Fibroblast of lung (primary cell): ENCODE measurements at regions not wholly inside any gene's neighbourhood (a gene's known extent, or its start where the extent isn't known, plus 50 kb on each side); places are given as distances from the start of the nearest gene placed in this dataset.

Source experiments
- DNase-seq, 2 donors: peaks; one replicate each; pipeline versions ENCODE4 v3.0.0 to v3.0.0-alpha.2; 2010; ENCODE audit warnings: low read depth in 2 of 2
- H2AFZ ChIP-seq: 2 replicates; pipeline ENCODE4 v1.5.1; 2012; ENCODE audit warnings: low read length, control low read depth, inconsistent platforms
- H3K27ac ChIP-seq: 2 replicates; pipeline ENCODE4 v1.5.1; 2011; ENCODE audit warnings: low read length, control low read depth; ENCODE audit not compliant: insufficient read depth
- H3K27me3 ChIP-seq: 2 replicates; pipeline ENCODE4 v1.5.1; 2011; ENCODE audit warnings: mild to moderate bottlenecking, low read length; ENCODE audit not compliant: control insufficient read depth, insufficient read depth
- H3K36me3 ChIP-seq: 2 replicates; pipeline ENCODE4 v1.5.1; 2011; ENCODE audit warnings: low read length; ENCODE audit not compliant: control insufficient read depth, insufficient read depth
- H3K4me1 ChIP-seq: 2 replicates; pipeline ENCODE4 v1.5.1; 2011; ENCODE audit warnings: low read length; ENCODE audit not compliant: control insufficient read depth, insufficient read depth; ENCODE audit errors: extremely low read depth
- H3K4me2 ChIP-seq: 2 replicates; pipeline ENCODE4 v1.5.1; 2011; ENCODE audit warnings: low read length, control low read depth; ENCODE audit not compliant: insufficient read depth; ENCODE audit errors: extremely low read depth
- H3K4me3 ChIP-seq, 4 experiments: fragments of 200-600 bp in 1 of 4; sonication (generic) in 1 of 4; replicated peaks in 1 of 4; 2 replicates each; pipeline ENCODE4 v1.5.1; 2011 to 2016; ENCODE audit warnings: low read length in 4 of 4, low read depth in 3 of 4, mild to moderate bottlenecking in 3 of 4, control low read depth in 2 of 4, inconsistent platforms in 1 of 4, mixed read lengths in 1 of 4; ENCODE audit not compliant: insufficient read depth in 1 of 4; ENCODE audit errors: control extremely low read depth in 1 of 4
- H3K79me2 ChIP-seq: 2 replicates; pipeline ENCODE4 v1.5.1; 2012; ENCODE audit warnings: mild to moderate bottlenecking, low read length, inconsistent platforms; ENCODE audit not compliant: control insufficient read depth, insufficient read depth
- H3K9ac ChIP-seq: 2 replicates; pipeline ENCODE4 v1.5.1; 2011; ENCODE audit warnings: mild to moderate bottlenecking, low read length, control low read depth; ENCODE audit not compliant: insufficient read depth
- H3K9me3 ChIP-seq: 2 replicates; pipeline ENCODE4 v1.5.1; 2012; ENCODE audit warnings: low read depth, low read length; ENCODE audit not compliant: control insufficient read depth, insufficient read depth
- H4K20me1 ChIP-seq: 2 replicates; pipeline ENCODE4 v1.5.1; 2011; ENCODE audit warnings: low read length; ENCODE audit not compliant: control insufficient read depth, insufficient read depth; ENCODE audit errors: extremely low read depth
- CTCF ChIP-seq, 2 donors: IDR thresholded peaks in 1 of 2; conservative IDR thresholded peaks in 1 of 2; 1 replicate in 1 of 2; 2 replicates in 1 of 2; pipeline ENCODE4 v1.5.1; 2011 to 2012; ENCODE audit warnings: low read length in 2 of 2, control low read depth in 1 of 2, inconsistent platforms in 1 of 2, low read depth in 1 of 2, mild to moderate bottlenecking in 1 of 2
- EZH2 ChIP-seq: IDR thresholded peaks from 2 replicates; pipeline ENCODE4 v1.5.1; 2012; ENCODE audit warnings: low read length, control low read depth, mild to moderate bottlenecking; ENCODE audit errors: missing control alignments

GRCh38 chr9:20264896-20265295 is 357.4 kb downstream of the MLLT3 start:
- Histone ChIP-seq H3K4me1 (no peaks in the 10 kb centered on the region), H3K4me3 (no peak overlapping the region), H3K9ac (no peak overlapping the region), H3K27ac (no peak overlapping the region), H3K27me3 (no peaks in the 10 kb centered on the region), H3K36me3 (no peaks in the 10 kb centered on the region), H4K20me1 (no peaks in the 10 kb centered on the region), H2AFZ (no peak overlapping the region), H3K79me2 (no peaks in the 10 kb centered on the region), H3K4me2 (no peak overlapping the region), H3K9me3 (no peaks in the 10 kb centered on the region)
- no peak for DNase-seq
- no peak for TF ChIP-seq CTCF (conservative IDR thresholded peaks at IDR 0.05 in 1 of 2, IDR thresholded peaks at IDR 0.05 in 1 of 2; ENCODE audit: low read depth in 1 of 2, low read length in 2 of 2)
- no peak for TF ChIP-seq EZH2

- Histone ChIP-seq H3K4me2 (no peak overlapping the region), H3K27ac (no peak overlapping the region), H3K4me3 (no peak overlapping the region), H3K9me3 (no peaks in the 10 kb centered on the region), H3K4me1 (no peaks in the 10 kb centered on the region), H3K9ac (no peak overlapping the region), H3K27me3 (no peaks in the 10 kb centered on the region), H2AFZ (no peak overlapping the region), H4K20me1 (no peaks in the 10 kb centered on the region), H3K36me3 (no peaks in the 10 kb centered on the region), H3K79me2 (no peaks in the 10 kb centered on the region)
- DNase-seq: no peak
- no peak for TF ChIP-seq EZH2
- no peak for TF ChIP-seq CTCF (conservative IDR thresholded peaks at IDR 0.05 in 1 of 2, IDR thresholded peaks at IDR 0.05 in 1 of 2; ENCODE audit: low read depth in 1 of 2, low read length in 2 of 2)
Observed at GRCh38 chr9:20262611-20263010, 359.7 kb downstream of the MLLT3 start.

- no peaks in the 10 kb centered on the region for H3K79me2 ChIP-seq
- no peak overlapping the region for H2AFZ ChIP-seq
- H3K9ac ChIP-seq: no peak overlapping the region
- H3K27me3 ChIP-seq: no peaks in the 10 kb centered on the region
- H3K4me1 ChIP-seq: no peaks in the 10 kb centered on the region
- H3K4me2 ChIP-seq: no peak overlapping the region
- H3K4me3 ChIP-seq: no peak overlapping the region
- H4K20me1 ChIP-seq: no peaks in the 10 kb centered on the region
- TF ChIP-seq CTCF (conservative IDR thresholded peaks at IDR 0.05 in 1 of 2, IDR thresholded peaks at IDR 0.05 in 1 of 2; ENCODE audit: low read depth in 1 of 2, low read length in 2 of 2): no peak
- H3K36me3 ChIP-seq: no peaks in the 10 kb centered on the region
- H3K9me3 ChIP-seq: no peaks in the 10 kb centered on the region
- DNase-seq: no peak
- H3K27ac ChIP-seq: no peak overlapping the region
Observed at GRCh38 chr9:20256284-20256948, 365.9 kb downstream of the MLLT3 start.
